ENCODE measurements at regions not wholly inside any gene's neighbourhood (a gene's known extent, or its start where the extent isn't known, plus 50 kb on each side); places are given as distances from the start of the nearest gene placed in this dataset.

DNA sequence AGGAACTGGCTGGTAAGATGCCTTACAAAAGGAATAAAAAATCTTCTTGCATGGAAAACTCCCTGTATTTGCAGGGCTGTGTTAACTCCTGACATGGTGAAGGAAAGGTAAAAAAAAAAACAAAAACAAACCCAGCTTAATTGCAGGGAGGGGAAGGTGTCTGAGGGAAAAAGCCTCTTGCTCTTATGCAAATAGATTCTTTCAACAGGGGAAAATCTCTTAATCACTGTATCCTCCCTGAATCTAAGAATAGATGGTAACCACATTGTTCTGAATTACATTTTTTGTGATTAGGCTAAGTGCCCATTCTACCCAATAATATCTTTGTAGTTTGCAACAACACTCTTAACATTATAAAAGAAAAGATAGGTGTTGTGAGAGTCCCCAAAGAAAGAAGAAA is 172.6 kb downstream of the RBM46 start:
- no peak for TF ChIP-seq EZH2 (IDR thresholded peaks at IDR 0.05; ENCODE audit: low read length)
- TF ChIP-seq, protein P1, sequence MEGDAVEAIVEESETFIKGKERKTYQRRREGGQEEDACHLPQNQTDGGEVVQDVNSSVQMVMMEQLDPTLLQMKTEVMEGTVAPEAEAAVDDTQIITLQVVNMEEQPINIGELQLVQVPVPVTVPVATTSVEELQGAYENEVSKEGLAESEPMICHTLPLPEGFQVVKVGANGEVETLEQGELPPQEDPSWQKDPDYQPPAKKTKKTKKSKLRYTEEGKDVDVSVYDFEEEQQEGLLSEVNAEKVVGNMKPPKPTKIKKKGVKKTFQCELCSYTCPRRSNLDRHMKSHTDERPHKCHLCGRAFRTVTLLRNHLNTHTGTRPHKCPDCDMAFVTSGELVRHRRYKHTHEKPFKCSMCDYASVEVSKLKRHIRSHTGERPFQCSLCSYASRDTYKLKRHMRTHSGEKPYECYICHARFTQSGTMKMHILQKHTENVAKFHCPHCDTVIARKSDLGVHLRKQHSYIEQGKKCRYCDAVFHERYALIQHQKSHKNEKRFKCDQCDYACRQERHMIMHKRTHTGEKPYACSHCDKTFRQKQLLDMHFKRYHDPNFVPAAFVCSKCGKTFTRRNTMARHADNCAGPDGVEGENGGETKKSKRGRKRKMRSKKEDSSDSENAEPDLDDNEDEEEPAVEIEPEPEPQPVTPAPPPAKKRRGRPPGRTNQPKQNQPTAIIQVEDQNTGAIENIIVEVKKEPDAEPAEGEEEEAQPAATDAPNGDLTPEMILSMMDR (optimal IDR thresholded peaks at IDR 0.05 in 1 of 3, IDR thresholded peaks at IDR 0.05 in 1 of 3, conservative IDR thresholded peaks at IDR 0.05 in 1 of 3; ENCODE audit: extremely low read depth in 1 of 3, insufficient read depth in 2 of 3, low read length in 3 of 3): no peak
- no peaks in the 10 kb centered on the region for H3K79me2 ChIP-seq (ENCODE audit: control insufficient read depth, insufficient read depth, low read length)
- H3K27ac ChIP-seq (ENCODE audit: control insufficient read depth, insufficient read depth, low read length): no peak overlapping the region
- dilution Hi-C loops (cut with MboI; ENCODE audit: extremely low pct_ligation_motif_present, low sequenced_read_pairs): no loop called here
- no peaks in the 10 kb centered on the region for H3K4me1 ChIP-seq (ENCODE audit: control insufficient read depth, extremely low read depth, insufficient read depth, low read length)
- FAIRE-seq: no peak
- H3K4me2 ChIP-seq (ENCODE audit: control insufficient read depth, extremely low read depth, insufficient read depth, low read depth, low read length): no peak overlapping the region
- no peak overlapping the region for H2AFZ ChIP-seq (ENCODE audit: control insufficient read depth, low read length)
- no peaks in the 10 kb centered on the region for H3K9me3 ChIP-seq (ENCODE audit: control insufficient read depth, low read depth, low read length)
- H3K4me3 ChIP-seq (ENCODE audit: control insufficient read depth in 2 of 3, extremely low read depth in 1 of 3, insufficient read depth in 2 of 3, low read depth in 1 of 3, low read length in 3 of 3): no peak overlapping the region
- H4K20me1 ChIP-seq (ENCODE audit: control insufficient read depth, extremely low read depth, insufficient read depth, low read length): no peaks in the 10 kb centered on the region
- H3K36me3 ChIP-seq (ENCODE audit: control insufficient read depth in 2 of 2, extremely low read depth in 1 of 2, insufficient read depth in 2 of 2, low read length in 2 of 2): no peaks in the 10 kb centered on the region
- H3K9me1 ChIP-seq (ENCODE audit: control insufficient read depth, extremely low read depth, insufficient read depth, low read length): no peaks in the 10 kb centered on the region
- no peak for DNase-seq (ENCODE audit: low read depth, low spot score)
- no peaks in the 10 kb centered on the region for H3K27me3 ChIP-seq (ENCODE audit: control insufficient read depth, extremely low read depth, insufficient read depth, low read length)
- no peak overlapping the region for H3K9ac ChIP-seq (ENCODE audit: control insufficient read depth, extremely low read depth, insufficient read depth, low read length)

DNA sequence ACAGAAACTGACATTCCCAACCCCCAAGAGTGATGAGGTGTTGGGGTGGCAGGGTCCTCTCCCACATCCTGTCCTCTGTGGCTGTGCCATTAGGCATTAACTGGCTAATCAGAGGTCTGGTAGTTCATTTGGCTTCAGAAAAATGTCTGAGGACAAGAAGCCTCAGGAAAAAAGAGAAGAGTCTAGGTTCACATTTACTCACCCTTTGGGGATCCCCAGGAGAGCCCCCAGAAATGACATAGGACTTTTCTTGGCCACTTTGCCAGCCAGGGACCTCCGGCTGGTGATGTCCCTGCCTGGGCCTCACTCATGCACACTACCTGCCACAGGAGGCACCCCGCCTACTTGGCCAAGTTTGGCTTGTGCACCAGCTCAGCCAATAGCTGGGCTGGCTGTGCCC is 173.0 kb downstream of the RBM46 start:
- Histone ChIP-seq H3K27me3 (ENCODE audit: control insufficient read depth, extremely low read depth, insufficient read depth, low read length) (no peaks in the 10 kb centered on the region), H3K79me2 (ENCODE audit: control insufficient read depth, insufficient read depth, low read length) (no peaks in the 10 kb centered on the region), H3K9me1 (ENCODE audit: control insufficient read depth, extremely low read depth, insufficient read depth, low read length) (no peaks in the 10 kb centered on the region), H2AFZ (ENCODE audit: control insufficient read depth, low read length) (no peak overlapping the region), H3K9me3 (ENCODE audit: control insufficient read depth, low read depth, low read length) (no peaks in the 10 kb centered on the region), H3K4me2 (ENCODE audit: control insufficient read depth, extremely low read depth, insufficient read depth, low read depth, low read length) (no peak overlapping the region), H3K36me3 (ENCODE audit: control insufficient read depth in 2 of 2, extremely low read depth in 1 of 2, insufficient read depth in 2 of 2, low read length in 2 of 2) (no peaks in the 10 kb centered on the region), H4K20me1 (ENCODE audit: control insufficient read depth, extremely low read depth, insufficient read depth, low read length) (no peaks in the 10 kb centered on the region), H3K4me3 (ENCODE audit: control insufficient read depth in 2 of 3, extremely low read depth in 1 of 3, insufficient read depth in 2 of 3, low read depth in 1 of 3, low read length in 3 of 3) (no peak overlapping the region), H3K27ac (ENCODE audit: control insufficient read depth, insufficient read depth, low read length) (no peak overlapping the region), H3K4me1 (ENCODE audit: control insufficient read depth, extremely low read depth, insufficient read depth, low read length) (no peaks in the 10 kb centered on the region), H3K9ac (ENCODE audit: control insufficient read depth, extremely low read depth, insufficient read depth, low read length) (no peak overlapping the region)
- DNase-seq (ENCODE audit: low read depth, low spot score) (no peak), FAIRE-seq (no peak)
- no peak for TF ChIP-seq EZH2 (IDR thresholded peaks at IDR 0.05; ENCODE audit: low read length)
- TF ChIP-seq, protein P1 (optimal IDR thresholded peaks at IDR 0.05 in 1 of 3, IDR thresholded peaks at IDR 0.05 in 1 of 3, conservative IDR thresholded peaks at IDR 0.05 in 1 of 3; ENCODE audit: extremely low read depth in 1 of 3, insufficient read depth in 2 of 3, low read length in 3 of 3): no peak
- dilution Hi-C loops (cut with MboI; ENCODE audit: extremely low pct_ligation_motif_present, low sequenced_read_pairs): no loop called here
